Upper lobe of left lung (tissue), 6 donors: ENCODE measurements at regions not wholly inside any gene's neighbourhood (a gene's known extent, or its start where the extent isn't known, plus 50 kb on each side); places are given as distances from the start of the nearest gene placed in this dataset.

Experiments used
- ATAC-seq, 2 donors: fragments of 200-7000 bp; cut with Tn5 transposase; one replicate each; pipeline ENCODE4 v1.9.1; 2022; ENCODE audit warnings: mild to moderate bottlenecking in 2 of 2, moderate library complexity in 2 of 2; ENCODE audit not compliant: low FRiP score in 2 of 2
- DNase-seq, 2 donors: peaks; one replicate each; pipeline ENCODE4 v3.0.0-alpha.2; 2019 to 2020
- H3K27ac ChIP-seq, 4 donors: fragments of 200-600 bp; sonication (generic); one replicate each; pipeline ENCODE4 v1.5.1; 2016 to 2019
- H3K27me3 ChIP-seq, 4 donors: fragments of 200-600 bp; sonication (generic); one replicate each; pipeline ENCODE4 v1.5.1; 2017 to 2019
- H3K36me3 ChIP-seq, 4 donors: fragments of 200-600 bp; sonication (generic); one replicate each; pipeline ENCODE4 v1.5.1; 2016 to 2019
- H3K4me1 ChIP-seq, 4 donors: fragments of 200-600 bp; sonication (generic); one replicate each; pipeline ENCODE4 v1.5.1; 2018 to 2019
- H3K4me3 ChIP-seq, 4 donors: fragments of 200-600 bp; sonication (generic); one replicate each; pipeline ENCODE4 v1.5.1; 2017 to 2019; ENCODE audit warnings: mild to moderate bottlenecking in 2 of 4, moderate library complexity in 1 of 4
- H3K9me3 ChIP-seq, 4 donors: fragments of 200-600 bp; sonication (generic); one replicate each; pipeline ENCODE4 v1.5.1; 2018 to 2019
- CTCF ChIP-seq, 6 experiments: fragments of 450-650 bp in 4 of 6; fragments of 200-600 bp in 2 of 6; sonication (generic) in 2 of 6; IDR thresholded peaks; one replicate each; pipeline ENCODE4 v1.5.1; 2016 to 2019; ENCODE audit warnings: antibody characterized with exemption in 6 of 6
- EP300 ChIP-seq, 4 donors: sonication (generic); formaldehyde crosslinking; IDR thresholded peaks; one replicate each; pipeline ENCODE4 v1.5.1; 2017; ENCODE audit warnings: antibody characterized with exemption in 4 of 4, control low read depth in 2 of 4
- POLR2A ChIP-seq, 4 donors: fragments of 450-650 bp; IDR thresholded peaks; one replicate each; pipeline ENCODE4 v1.5.1; 2016 to 2017; ENCODE audit warnings: antibody characterized with exemption in 4 of 4, mild to moderate bottlenecking in 2 of 4
- POLR2AphosphoS5 ChIP-seq, 2 donors: sonication (generic); formaldehyde crosslinking; IDR thresholded peaks; one replicate each; pipeline ENCODE4 v1.5.1; 2017; ENCODE audit warnings: antibody characterized with exemption in 2 of 2
- WGBS, 2 donors: methylation state at CpG; one replicate each; pipeline ENCODE4 v1.1.5; 2017 to 2018; 5-methylcytosine and 5-hydroxymethylcytosine counted together
- donor health status: DM: no; HTN: no; CAD: no; lungs with moderate emphysema.
- donor health status: DM: no; HTN: yes; CAD: no; lungs with severe emphysema.

DNA sequence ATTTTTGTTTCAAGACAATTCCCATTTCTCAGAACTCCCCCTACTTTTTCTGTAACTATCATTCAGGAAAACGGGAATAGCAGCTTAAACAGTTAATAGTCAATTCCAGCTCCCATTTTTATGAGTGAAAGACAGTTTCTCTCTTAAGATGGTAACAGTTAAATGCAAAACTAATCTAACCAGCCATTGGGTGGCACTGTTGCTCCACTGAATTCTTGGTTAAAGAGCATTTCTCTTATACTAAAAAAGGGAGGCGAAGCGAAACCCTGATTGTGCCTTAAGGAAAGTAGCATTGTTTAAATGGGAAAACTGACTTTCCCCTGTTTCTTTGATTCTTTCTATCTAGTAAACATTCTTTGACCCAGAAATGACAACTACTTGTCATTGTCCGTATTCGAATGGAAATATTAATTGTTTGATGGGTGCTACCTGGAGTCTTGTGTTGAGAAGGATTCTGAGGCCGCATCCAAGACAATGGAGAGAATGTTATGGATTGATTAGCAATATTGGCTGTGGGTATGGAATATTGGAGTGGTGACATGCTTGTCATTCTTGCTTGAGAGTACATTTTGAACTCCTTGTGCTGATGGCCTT lies 507.8 kb downstream of the MAT2B start:
- H3K4me3 ChIP-seq: no peak overlapping the region
- no peaks in the 10 kb centered on the region for H3K36me3 ChIP-seq
- no peak overlapping the region for H3K27ac ChIP-seq
- H3K9me3 ChIP-seq: no peaks in the 10 kb centered on the region
- H3K27me3 ChIP-seq: no peaks in the 10 kb centered on the region
- no peaks in the 10 kb centered on the region for H3K4me1 ChIP-seq
- peak; percentile 24 to 82 (median 58) for TF ChIP-seq CTCF (IDR thresholded peaks at IDR 0.05)
- TF ChIP-seq POLR2AphosphoS5 (IDR thresholded peaks at IDR 0.05): no peak
- peak in 1 of 2 donors; percentile 33 for DNase-seq
- whole genome bisulfite sequencing, 2 donors: 57 to 58% methylated on average over 6 of the region's 6 CpGs
- ATAC-seq: peak in 1 of 2 donors; percentile 72

GRCh38 chr5:164020116-164020515 lies 514.7 kb downstream of the MAT2B start:
- Histone ChIP-seq H3K9me3 (no peaks in the 10 kb centered on the region), H3K4me1 (no peaks in the 10 kb centered on the region), H3K36me3 (no peaks in the 10 kb centered on the region), H3K4me3 (no peak overlapping the region), H3K27me3 (no peaks in the 10 kb centered on the region), H3K27ac (no peak overlapping the region)
- ATAC-seq (no peak), DNase-seq (no peak)
- no peak for TF ChIP-seq POLR2A (IDR thresholded peaks at IDR 0.05)
- no peak for TF ChIP-seq POLR2AphosphoS5 (IDR thresholded peaks at IDR 0.05)
- no peak for TF ChIP-seq EP300 (IDR thresholded peaks at IDR 0.05)
- no peak for TF ChIP-seq CTCF (IDR thresholded peaks at IDR 0.05)
- WGBS, 2 donors: 86 to 87% methylated on average over 7 of the region's 7 CpGs

DNA sequence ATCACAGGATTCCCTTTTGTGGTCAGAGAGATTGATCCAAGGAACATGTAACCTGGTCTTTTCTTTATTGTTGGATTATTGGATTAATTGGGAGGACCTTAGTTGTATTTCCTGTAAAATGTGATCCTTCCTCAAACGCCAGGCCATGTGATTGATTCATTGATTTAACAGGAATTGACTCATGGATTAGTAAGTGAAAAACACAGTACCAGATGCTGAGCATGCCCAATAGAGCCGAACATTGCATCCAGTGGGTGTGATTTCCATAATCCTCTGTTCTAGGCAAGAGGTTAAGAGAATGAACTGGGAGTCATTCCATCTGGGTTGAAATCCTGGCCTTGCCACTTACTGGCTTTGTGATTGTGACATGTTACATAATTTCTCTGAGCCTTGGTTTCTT lies 522.3 kb downstream of the MAT2B start:
- Histone ChIP-seq H3K4me3 (no peak overlapping the region), H3K4me1 (no peaks in the 10 kb centered on the region), H3K27me3 (no peaks in the 10 kb centered on the region), H3K36me3 (no peaks in the 10 kb centered on the region), H3K27ac (no peak overlapping the region), H3K9me3 (no peaks in the 10 kb centered on the region)
- no peak for ATAC-seq
- TF ChIP-seq POLR2A (IDR thresholded peaks at IDR 0.05) (no peak), POLR2AphosphoS5 (IDR thresholded peaks at IDR 0.05) (no peak), CTCF (IDR thresholded peaks at IDR 0.05) (no peak), EP300 (IDR thresholded peaks at IDR 0.05) (no peak)
- 69 to 74% methylated on average over 2 of the region's 2 CpGs for WGBS, 2 donors
- DNase-seq: no peak

DNA sequence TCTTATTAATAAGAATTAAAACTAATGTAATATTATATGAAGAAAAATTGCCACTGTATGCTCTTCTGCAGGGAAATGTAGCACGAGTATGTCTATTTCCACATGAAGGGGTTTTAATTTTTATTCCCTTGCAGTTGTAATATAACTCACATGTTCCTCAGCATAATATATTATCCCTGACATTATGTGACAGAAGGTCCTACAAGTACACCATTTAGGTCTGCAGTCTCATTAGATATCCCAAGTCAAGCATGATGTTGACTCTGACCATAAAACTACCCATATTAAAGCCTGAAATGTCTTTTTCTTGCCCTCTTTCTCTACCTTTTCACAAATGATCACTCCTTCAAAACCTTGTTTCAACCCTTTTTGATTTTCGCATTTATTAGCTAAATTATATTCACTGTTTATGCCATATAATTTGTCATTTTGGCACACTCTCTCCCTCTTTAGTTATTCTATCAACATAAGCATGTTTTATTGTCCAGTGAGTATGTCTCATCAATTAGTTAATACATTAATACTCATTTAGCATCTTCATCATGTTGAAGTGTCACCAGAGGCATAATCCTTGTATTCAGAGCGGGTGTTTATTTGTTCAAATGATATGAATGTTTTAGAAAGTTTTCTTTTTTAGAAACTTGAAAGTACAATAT lies 532.8 kb downstream of the MAT2B start:
- 84 to 92% methylated on average over 3 of the region's 3 CpGs for WGBS, 2 donors
- H3K36me3 ChIP-seq: no peaks in the 10 kb centered on the region
- H3K4me3 ChIP-seq: no peak overlapping the region
- H3K4me1 ChIP-seq: no peaks in the 10 kb centered on the region
- H3K27ac ChIP-seq: no peak overlapping the region
- ATAC-seq: no peak
- H3K9me3 ChIP-seq: no peaks in the 10 kb centered on the region
- TF ChIP-seq POLR2AphosphoS5 (IDR thresholded peaks at IDR 0.05) (no peak), EP300 (IDR thresholded peaks at IDR 0.05) (no peak), CTCF (IDR thresholded peaks at IDR 0.05) (no peak), POLR2A (IDR thresholded peaks at IDR 0.05) (no peak)
- DNase-seq: no peak
- no peaks in the 10 kb centered on the region for H3K27me3 ChIP-seq

GRCh38 chr5:164041105-164041504 lies 535.7 kb downstream of the MAT2B start:
- no peaks in the 10 kb centered on the region for H3K9me3 ChIP-seq
- no peaks in the 10 kb centered on the region for H3K27me3 ChIP-seq
- no peaks in the 10 kb centered on the region for H3K36me3 ChIP-seq
- H3K27ac ChIP-seq: no peak overlapping the region
- ATAC-seq (no peak), DNase-seq (no peak)
- H3K4me3 ChIP-seq: no peak overlapping the region
- WGBS, 2 donors: 89 to 100% methylated on average over 1 of the region's 1 CpG
- H3K4me1 ChIP-seq: no peaks in the 10 kb centered on the region
- TF ChIP-seq CTCF (IDR thresholded peaks at IDR 0.05): no peak
- no peak for TF ChIP-seq POLR2A (IDR thresholded peaks at IDR 0.05)
- no peak for TF ChIP-seq EP300 (IDR thresholded peaks at IDR 0.05)
- no peak for TF ChIP-seq POLR2AphosphoS5 (IDR thresholded peaks at IDR 0.05)
